ENCODE measurements at regions not wholly inside any gene's neighbourhood (a gene's known extent, or its start where the extent isn't known, plus 50 kb on each side); places are given as distances from the start of the nearest gene placed in this dataset.

DNA sequence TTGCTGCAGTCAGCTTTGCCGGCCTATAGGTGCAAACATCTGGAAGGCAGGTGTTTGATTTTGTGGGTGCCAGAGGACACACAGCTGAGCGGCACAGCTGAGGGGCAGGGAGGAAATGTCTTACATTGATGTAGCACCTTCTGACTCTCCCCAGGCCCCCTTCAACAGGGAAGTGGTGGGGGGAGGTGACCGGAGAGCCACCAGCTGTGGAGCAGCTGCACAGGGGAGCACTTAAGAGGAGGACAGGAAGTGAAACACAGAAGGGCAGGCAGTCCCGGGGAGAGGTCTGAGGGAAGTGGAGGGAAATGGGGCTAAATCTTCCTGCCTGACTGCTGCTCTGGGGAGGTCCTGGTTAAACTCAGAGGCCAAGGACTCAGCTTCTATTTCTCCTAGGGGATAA lies 409.1 kb downstream of the TNS1 start:
- TF ChIP-seq, protein P1, sequence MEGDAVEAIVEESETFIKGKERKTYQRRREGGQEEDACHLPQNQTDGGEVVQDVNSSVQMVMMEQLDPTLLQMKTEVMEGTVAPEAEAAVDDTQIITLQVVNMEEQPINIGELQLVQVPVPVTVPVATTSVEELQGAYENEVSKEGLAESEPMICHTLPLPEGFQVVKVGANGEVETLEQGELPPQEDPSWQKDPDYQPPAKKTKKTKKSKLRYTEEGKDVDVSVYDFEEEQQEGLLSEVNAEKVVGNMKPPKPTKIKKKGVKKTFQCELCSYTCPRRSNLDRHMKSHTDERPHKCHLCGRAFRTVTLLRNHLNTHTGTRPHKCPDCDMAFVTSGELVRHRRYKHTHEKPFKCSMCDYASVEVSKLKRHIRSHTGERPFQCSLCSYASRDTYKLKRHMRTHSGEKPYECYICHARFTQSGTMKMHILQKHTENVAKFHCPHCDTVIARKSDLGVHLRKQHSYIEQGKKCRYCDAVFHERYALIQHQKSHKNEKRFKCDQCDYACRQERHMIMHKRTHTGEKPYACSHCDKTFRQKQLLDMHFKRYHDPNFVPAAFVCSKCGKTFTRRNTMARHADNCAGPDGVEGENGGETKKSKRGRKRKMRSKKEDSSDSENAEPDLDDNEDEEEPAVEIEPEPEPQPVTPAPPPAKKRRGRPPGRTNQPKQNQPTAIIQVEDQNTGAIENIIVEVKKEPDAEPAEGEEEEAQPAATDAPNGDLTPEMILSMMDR (IDR thresholded peaks at IDR 0.05) = no peak
- TF ChIP-seq POLR2AphosphoS5 (IDR thresholded peaks at IDR 0.05) (no peak), POLR2A (IDR thresholded peaks at IDR 0.05) (no peak), EP300 (IDR thresholded peaks at IDR 0.05) (no peak)
